SK-N-SH (cell line): ENCODE measurements at regions not wholly inside any gene's neighbourhood (a gene's known extent, or its start where the extent isn't known, plus 50 kb on each side); places are given as distances from the start of the nearest gene placed in this dataset.

Source experiments
- CHD2 ChIP-seq: fragments of 150-350 bp; IDR thresholded peaks from 2 replicates; pipeline ENCODE4 v1.6.1; 2018; ENCODE audit warnings: low read length; ENCODE audit not compliant: partially characterized antibody
- CTCF ChIP-seq: fragments of 200-600 bp; sonication (generic); IDR thresholded peaks from 2 replicates; pipeline ENCODE4 v1.6.1; 2017; ENCODE audit warnings: antibody characterized with exemption, mild to moderate bottlenecking, moderate library complexity
- ELF1 ChIP-seq: IDR thresholded peaks from 2 replicates; pipeline ENCODE4 v1.4.0; 2012
- POLR2AphosphoS5 ChIP-seq: IDR thresholded peaks from 2 replicates; pipeline ENCODE4 v1.6.1; 2012; ENCODE audit warnings: low read depth, low read length
- RAD21 ChIP-seq: IDR thresholded peaks from 2 replicates; pipeline ENCODE4 v1.6.1; 2012; ENCODE audit warnings: mild to moderate bottlenecking, low read length
- SIN3A ChIP-seq: IDR thresholded peaks from 2 replicates; pipeline ENCODE4 v1.6.1; 2012; ENCODE audit warnings: low read depth, mild to moderate bottlenecking, low read length, moderate library complexity, borderline replicate concordance

- TF ChIP-seq CHD2, result no peak
- no peak for TF ChIP-seq ELF1
- no peak for TF ChIP-seq CTCF
- no peak for TF ChIP-seq RAD21
- TF ChIP-seq SIN3A, result no peak
- no peak for TF ChIP-seq POLR2AphosphoS5
Observed at GRCh38 chr11:30171661-30172060, 59.2 kb upstream of the FSHB start.
